ENCODE measurements at regions not wholly inside any gene's neighbourhood (a gene's known extent, or its start where the extent isn't known, plus 50 kb on each side); places are given as distances from the start of the nearest gene placed in this dataset.

DNA sequence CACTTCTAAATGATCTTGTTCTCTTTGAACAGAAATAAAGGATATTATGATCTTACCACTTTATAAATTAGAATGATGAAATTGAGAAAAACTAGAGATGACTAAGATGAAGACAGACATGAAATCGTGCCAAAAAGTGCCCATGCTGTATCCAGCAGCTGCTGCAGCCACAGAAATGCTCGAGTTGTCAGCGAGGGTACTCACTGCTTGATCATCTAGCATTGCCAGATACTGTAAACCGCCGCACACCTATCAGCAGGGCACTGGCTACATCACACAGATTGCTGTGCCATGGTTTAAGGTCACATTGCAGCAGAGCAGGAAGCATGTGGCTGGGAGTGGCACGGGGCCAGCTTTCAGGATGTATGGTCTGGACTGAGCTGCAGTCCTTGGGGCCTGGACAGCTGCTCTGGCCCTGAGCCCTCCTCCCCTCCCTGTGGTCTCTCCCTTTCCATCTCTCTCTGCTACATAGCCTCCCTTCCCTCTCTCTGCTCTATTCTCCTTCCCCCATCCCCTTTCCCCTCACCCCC is 51.0 kb upstream of the SEPTIN5 start (continued):
- TF ChIP-seq, protein P1, sequence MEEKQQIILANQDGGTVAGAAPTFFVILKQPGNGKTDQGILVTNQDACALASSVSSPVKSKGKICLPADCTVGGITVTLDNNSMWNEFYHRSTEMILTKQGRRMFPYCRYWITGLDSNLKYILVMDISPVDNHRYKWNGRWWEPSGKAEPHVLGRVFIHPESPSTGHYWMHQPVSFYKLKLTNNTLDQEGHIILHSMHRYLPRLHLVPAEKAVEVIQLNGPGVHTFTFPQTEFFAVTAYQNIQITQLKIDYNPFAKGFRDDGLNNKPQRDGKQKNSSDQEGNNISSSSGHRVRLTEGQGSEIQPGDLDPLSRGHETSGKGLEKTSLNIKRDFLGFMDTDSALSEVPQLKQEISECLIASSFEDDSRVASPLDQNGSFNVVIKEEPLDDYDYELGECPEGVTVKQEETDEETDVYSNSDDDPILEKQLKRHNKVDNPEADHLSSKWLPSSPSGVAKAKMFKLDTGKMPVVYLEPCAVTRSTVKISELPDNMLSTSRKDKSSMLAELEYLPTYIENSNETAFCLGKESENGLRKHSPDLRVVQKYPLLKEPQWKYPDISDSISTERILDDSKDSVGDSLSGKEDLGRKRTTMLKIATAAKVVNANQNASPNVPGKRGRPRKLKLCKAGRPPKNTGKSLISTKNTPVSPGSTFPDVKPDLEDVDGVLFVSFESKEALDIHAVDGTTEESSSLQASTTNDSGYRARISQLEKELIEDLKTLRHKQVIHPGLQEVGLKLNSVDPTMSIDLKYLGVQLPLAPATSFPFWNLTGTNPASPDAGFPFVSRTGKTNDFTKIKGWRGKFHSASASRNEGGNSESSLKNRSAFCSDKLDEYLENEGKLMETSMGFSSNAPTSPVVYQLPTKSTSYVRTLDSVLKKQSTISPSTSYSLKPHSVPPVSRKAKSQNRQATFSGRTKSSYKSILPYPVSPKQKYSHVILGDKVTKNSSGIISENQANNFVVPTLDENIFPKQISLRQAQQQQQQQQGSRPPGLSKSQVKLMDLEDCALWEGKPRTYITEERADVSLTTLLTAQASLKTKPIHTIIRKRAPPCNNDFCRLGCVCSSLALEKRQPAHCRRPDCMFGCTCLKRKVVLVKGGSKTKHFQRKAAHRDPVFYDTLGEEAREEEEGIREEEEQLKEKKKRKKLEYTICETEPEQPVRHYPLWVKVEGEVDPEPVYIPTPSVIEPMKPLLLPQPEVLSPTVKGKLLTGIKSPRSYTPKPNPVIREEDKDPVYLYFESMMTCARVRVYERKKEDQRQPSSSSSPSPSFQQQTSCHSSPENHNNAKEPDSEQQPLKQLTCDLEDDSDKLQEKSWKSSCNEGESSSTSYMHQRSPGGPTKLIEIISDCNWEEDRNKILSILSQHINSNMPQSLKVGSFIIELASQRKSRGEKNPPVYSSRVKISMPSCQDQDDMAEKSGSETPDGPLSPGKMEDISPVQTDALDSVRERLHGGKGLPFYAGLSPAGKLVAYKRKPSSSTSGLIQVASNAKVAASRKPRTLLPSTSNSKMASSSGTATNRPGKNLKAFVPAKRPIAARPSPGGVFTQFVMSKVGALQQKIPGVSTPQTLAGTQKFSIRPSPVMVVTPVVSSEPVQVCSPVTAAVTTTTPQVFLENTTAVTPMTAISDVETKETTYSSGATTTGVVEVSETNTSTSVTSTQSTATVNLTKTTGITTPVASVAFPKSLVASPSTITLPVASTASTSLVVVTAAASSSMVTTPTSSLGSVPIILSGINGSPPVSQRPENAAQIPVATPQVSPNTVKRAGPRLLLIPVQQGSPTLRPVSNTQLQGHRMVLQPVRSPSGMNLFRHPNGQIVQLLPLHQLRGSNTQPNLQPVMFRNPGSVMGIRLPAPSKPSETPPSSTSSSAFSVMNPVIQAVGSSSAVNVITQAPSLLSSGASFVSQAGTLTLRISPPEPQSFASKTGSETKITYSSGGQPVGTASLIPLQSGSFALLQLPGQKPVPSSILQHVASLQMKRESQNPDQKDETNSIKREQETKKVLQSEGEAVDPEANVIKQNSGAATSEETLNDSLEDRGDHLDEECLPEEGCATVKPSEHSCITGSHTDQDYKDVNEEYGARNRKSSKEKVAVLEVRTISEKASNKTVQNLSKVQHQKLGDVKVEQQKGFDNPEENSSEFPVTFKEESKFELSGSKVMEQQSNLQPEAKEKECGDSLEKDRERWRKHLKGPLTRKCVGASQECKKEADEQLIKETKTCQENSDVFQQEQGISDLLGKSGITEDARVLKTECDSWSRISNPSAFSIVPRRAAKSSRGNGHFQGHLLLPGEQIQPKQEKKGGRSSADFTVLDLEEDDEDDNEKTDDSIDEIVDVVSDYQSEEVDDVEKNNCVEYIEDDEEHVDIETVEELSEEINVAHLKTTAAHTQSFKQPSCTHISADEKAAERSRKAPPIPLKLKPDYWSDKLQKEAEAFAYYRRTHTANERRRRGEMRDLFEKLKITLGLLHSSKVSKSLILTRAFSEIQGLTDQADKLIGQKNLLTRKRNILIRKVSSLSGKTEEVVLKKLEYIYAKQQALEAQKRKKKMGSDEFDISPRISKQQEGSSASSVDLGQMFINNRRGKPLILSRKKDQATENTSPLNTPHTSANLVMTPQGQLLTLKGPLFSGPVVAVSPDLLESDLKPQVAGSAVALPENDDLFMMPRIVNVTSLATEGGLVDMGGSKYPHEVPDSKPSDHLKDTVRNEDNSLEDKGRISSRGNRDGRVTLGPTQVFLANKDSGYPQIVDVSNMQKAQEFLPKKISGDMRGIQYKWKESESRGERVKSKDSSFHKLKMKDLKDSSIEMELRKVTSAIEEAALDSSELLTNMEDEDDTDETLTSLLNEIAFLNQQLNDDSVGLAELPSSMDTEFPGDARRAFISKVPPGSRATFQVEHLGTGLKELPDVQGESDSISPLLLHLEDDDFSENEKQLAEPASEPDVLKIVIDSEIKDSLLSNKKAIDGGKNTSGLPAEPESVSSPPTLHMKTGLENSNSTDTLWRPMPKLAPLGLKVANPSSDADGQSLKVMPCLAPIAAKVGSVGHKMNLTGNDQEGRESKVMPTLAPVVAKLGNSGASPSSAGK (IDR thresholded peaks at IDR 0.05): no peak; the same call in 1 of the 2 replicates
- TF ChIP-seq, protein P2, sequence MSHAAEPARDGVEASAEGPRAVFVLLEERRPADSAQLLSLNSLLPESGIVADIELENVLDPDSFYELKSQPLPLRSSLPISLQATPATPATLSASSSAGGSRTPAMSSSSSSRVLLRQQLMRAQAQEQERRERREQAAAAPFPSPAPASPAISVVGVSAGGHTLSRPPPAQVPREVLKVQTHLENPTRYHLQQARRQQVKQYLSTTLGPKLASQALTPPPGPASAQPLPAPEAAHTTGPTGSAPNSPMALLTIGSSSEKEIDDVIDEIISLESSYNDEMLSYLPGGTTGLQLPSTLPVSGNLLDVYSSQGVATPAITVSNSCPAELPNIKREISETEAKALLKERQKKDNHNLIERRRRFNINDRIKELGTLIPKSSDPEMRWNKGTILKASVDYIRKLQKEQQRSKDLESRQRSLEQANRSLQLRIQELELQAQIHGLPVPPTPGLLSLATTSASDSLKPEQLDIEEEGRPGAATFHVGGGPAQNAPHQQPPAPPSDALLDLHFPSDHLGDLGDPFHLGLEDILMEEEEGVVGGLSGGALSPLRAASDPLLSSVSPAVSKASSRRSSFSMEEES (CRISPR knock-in tag; IDR thresholded peaks at IDR 0.05): no peak
- no peak for TF ChIP-seq ZNF76 (CRISPR knock-in tag; IDR thresholded peaks at IDR 0.05; ENCODE audit: borderline replicate concordance)
- TF ChIP-seq, protein P3, sequence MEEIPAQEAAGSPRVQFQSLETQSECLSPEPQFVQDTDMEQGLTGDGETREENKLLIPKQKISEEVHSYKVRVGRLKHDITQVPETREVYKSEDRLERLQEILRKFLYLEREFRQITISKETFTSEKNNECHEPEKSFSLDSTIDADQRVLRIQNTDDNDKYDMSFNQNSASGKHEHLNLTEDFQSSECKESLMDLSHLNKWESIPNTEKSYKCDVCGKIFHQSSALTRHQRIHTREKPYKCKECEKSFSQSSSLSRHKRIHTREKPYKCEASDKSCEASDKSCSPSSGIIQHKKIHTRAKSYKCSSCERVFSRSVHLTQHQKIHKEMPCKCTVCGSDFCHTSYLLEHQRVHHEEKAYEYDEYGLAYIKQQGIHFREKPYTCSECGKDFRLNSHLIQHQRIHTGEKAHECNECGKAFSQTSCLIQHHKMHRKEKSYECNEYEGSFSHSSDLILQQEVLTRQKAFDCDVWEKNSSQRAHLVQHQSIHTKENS (CRISPR knock-in tag; IDR thresholded peaks at IDR 0.05): no peak
- TF ChIP-seq JUNB (CRISPR knock-in tag; conservative IDR thresholded peaks at IDR 0.05): no peak
- TF ChIP-seq SRSF1 (IDR thresholded peaks at IDR 0.05; ENCODE audit: low read depth, low read length): no peak
- TF ChIP-seq FOXK1 (CRISPR knock-in tag; IDR thresholded peaks at IDR 0.05; ENCODE audit: borderline replicate concordance): 0 out of 2 replicates have a peak, but pooled peaks have one; percentile 55
